ENCODE measurements at regions not wholly inside any gene's neighbourhood (a gene's known extent, or its start where the extent isn't known, plus 50 kb on each side); places are given as distances from the start of the nearest gene placed in this dataset.

DNA sequence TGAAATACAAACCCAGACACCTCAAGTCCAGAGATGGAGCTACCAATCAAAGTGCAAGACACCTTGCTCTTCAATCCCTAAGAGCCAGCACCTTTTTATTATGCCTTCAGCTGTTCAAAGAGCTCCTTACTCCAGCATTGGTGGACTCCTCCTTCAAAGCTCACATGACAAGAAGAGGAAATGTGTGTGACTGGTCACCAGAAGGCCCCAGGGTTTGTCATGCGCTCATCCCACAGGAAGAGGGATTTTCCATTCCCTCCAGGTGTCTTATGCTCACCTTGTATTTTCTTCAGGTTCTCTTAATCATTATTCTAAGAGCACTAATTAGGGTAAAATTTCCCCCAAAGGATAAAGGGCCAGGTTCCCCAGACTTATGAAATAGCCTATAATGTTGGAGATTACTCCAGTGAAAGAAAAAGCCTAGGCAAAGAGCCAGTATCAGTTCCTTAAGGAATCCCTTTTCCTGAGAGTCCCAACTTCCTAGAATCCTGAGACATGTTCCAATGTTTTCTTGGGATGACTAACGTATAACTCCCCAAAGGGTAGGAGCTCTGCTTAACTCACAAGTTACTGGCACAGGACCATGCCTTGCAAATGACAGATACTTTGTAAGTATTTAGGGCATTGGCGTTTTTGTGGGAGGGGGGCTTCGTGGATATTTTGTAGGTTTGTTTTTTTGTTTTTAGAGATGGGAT is 56.9 kb upstream of the SOX9 start:
- H3K36me3 Mint-ChIP-seq: no peaks in the 10 kb centered on the region
- Histone ChIP-seq H3K27ac (ENCODE audit: insufficient read depth, low read length, poor library complexity, severe bottlenecking) (no peak overlapping the region), H3K4me3 (ENCODE audit: low read depth, low read length) (no peak overlapping the region), H3K9me3 (ENCODE audit: control insufficient read depth in 2 of 2, low read length in 2 of 2) (no peaks in the 10 kb centered on the region), H3K27me3 (ENCODE audit: control insufficient read depth, insufficient read depth, low read length) (no peaks in the 10 kb centered on the region), H3K36me3 (ENCODE audit: control insufficient read depth, insufficient read depth, low read length) (no peaks in the 10 kb centered on the region), H3K4me1 (ENCODE audit: control insufficient read depth, insufficient read depth, low read length, poor library complexity, severe bottlenecking) (no peaks in the 10 kb centered on the region)
- H3K27me3 Mint-ChIP-seq: no peaks in the 10 kb centered on the region
- ATAC-seq (ENCODE audit: low read depth in 2 of 2): no peak
- no peak overlapping the region for H3K27ac Mint-ChIP-seq
- peaks cover 0 to 10% (median 2%) of the 10 kb centered on the region in 7 donors for H3K9me3 Mint-ChIP-seq
- DNase-seq: no peak
- H3K4me3 Mint-ChIP-seq: no peak overlapping the region
- H3K4me1 Mint-ChIP-seq: no peaks in the 10 kb centered on the region

DNA sequence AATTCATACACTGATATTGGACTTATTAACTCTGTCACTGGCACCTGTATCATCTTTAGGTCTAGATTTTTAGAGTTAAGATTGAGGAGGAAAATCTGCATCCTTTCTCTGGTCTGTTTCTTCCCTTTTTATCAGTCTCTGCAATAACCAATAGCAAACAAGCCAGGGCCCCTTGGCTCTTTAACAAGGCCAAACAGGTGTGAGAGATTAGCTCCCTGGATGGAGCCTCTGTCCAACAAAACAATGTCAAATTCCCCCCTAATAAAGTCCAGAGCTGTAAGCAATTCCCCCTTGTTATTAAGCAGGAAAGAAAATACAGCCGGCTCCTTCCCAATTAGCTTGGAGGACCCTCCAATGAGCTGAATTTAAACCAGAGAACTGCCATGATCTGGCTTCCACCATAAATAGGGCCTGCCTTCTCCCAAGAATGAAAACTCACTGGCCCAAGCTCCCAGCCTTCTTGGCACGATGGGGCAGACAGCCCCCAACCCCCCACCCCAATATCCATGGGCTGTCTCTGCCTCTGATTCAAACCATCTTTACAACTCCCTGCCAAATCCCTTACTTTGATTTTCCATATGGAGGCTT is 56.1 kb upstream of the SOX9 start:
- Histone ChIP-seq H3K36me3 (ENCODE audit: control insufficient read depth, insufficient read depth, low read length) (no peaks in the 10 kb centered on the region), H3K27ac (ENCODE audit: insufficient read depth, low read length, poor library complexity, severe bottlenecking) (no peak overlapping the region), H3K9me3 (ENCODE audit: control insufficient read depth in 2 of 2, low read length in 2 of 2) (no peaks in the 10 kb centered on the region), H3K4me1 (ENCODE audit: control insufficient read depth, insufficient read depth, low read length, poor library complexity, severe bottlenecking) (no peaks in the 10 kb centered on the region), H3K27me3 (ENCODE audit: control insufficient read depth, insufficient read depth, low read length) (no peaks in the 10 kb centered on the region), H3K4me3 (ENCODE audit: low read depth, low read length) (no peak overlapping the region)
- Mint-ChIP-seq H3K27me3 (no peaks in the 10 kb centered on the region), H3K4me3 (no peak overlapping the region), H3K9me3 (peaks cover 0 to 10% (median 2%) of the 10 kb centered on the region in 7 donors), H3K36me3 (no peaks in the 10 kb centered on the region), H3K4me1 (no peaks in the 10 kb centered on the region), H3K27ac (no peak overlapping the region)
- DNase-seq (no peak), ATAC-seq (ENCODE audit: low read depth in 2 of 2) (no peak)

- no peak overlapping the region for H3K27ac Mint-ChIP-seq
- DNase-seq (no peak), ATAC-seq (ENCODE audit: low read depth in 2 of 2) (no peak)
- H3K27me3 Mint-ChIP-seq: no peaks in the 10 kb centered on the region
- peaks cover 0 to 10% (median 2%) of the 10 kb centered on the region in 7 donors for H3K9me3 Mint-ChIP-seq
- no peaks in the 10 kb centered on the region for H3K4me1 Mint-ChIP-seq
- no peak overlapping the region for H3K4me3 Mint-ChIP-seq
- H3K4me3 ChIP-seq (ENCODE audit: low read depth, low read length): no peak overlapping the region
- no peaks in the 10 kb centered on the region for H3K9me3 ChIP-seq (ENCODE audit: control insufficient read depth in 2 of 2, low read length in 2 of 2)
- no peaks in the 10 kb centered on the region for H3K36me3 ChIP-seq (ENCODE audit: control insufficient read depth, insufficient read depth, low read length)
- H3K36me3 Mint-ChIP-seq: no peaks in the 10 kb centered on the region
- H3K27ac ChIP-seq (ENCODE audit: insufficient read depth, low read length, poor library complexity, severe bottlenecking): no peak overlapping the region
- H3K27me3 ChIP-seq (ENCODE audit: control insufficient read depth, insufficient read depth, low read length): no peaks in the 10 kb centered on the region
- H3K4me1 ChIP-seq (ENCODE audit: control insufficient read depth, insufficient read depth, low read length, poor library complexity, severe bottlenecking): no peaks in the 10 kb centered on the region
These were observed 55.3 kb upstream of the SOX9 start for GRCh38 chr17:72065556-72065955.

- H3K27ac ChIP-seq (ENCODE audit: insufficient read depth, low read length, poor library complexity, severe bottlenecking): no peak overlapping the region
- no peaks in the 10 kb centered on the region for H3K9me3 ChIP-seq (ENCODE audit: control insufficient read depth in 2 of 2, low read length in 2 of 2)
- no peaks in the 10 kb centered on the region for H3K27me3 Mint-ChIP-seq
- H3K36me3 ChIP-seq (ENCODE audit: control insufficient read depth, insufficient read depth, low read length): no peaks in the 10 kb centered on the region
- H3K4me3 Mint-ChIP-seq: no peak overlapping the region
- ATAC-seq (ENCODE audit: low read depth in 2 of 2): no peak
- H3K9me3 Mint-ChIP-seq: peaks cover 0 to 11% (median 2%) of the 10 kb centered on the region in 7 donors
- no peak overlapping the region for H3K4me3 ChIP-seq (ENCODE audit: low read depth, low read length)
- no peaks in the 10 kb centered on the region for H3K4me1 Mint-ChIP-seq
- no peaks in the 10 kb centered on the region for H3K27me3 ChIP-seq (ENCODE audit: control insufficient read depth, insufficient read depth, low read length)
- H3K36me3 Mint-ChIP-seq: no peaks in the 10 kb centered on the region
- H3K4me1 ChIP-seq (ENCODE audit: control insufficient read depth, insufficient read depth, low read length, poor library complexity, severe bottlenecking): no peaks in the 10 kb centered on the region
- H3K27ac Mint-ChIP-seq: no peak overlapping the region
- no peak for DNase-seq
These were observed 52.2 kb upstream of the SOX9 start for GRCh38 chr17:72068643-72069042.

GRCh38 chr17:72069586-72070202 is 51.1 kb upstream of the SOX9 start:
- no peaks in the 10 kb centered on the region for H3K27me3 Mint-ChIP-seq

More at GRCh38 chr17:72069586-72070202, 51.1 kb upstream of the SOX9 start:
- H3K36me3 Mint-ChIP-seq: no peaks in the 10 kb centered on the region
- H3K4me1 ChIP-seq (ENCODE audit: control insufficient read depth, insufficient read depth, low read length, poor library complexity, severe bottlenecking): no peaks in the 10 kb centered on the region
- no peak for DNase-seq
- H3K4me3 Mint-ChIP-seq: no peak overlapping the region
- H3K4me1 Mint-ChIP-seq: no peaks in the 10 kb centered on the region
- no peak for ATAC-seq (ENCODE audit: low read depth in 2 of 2)
- peaks cover 0 to 12% (median 2%) of the 10 kb centered on the region in 7 donors for H3K9me3 Mint-ChIP-seq
- H3K4me3 ChIP-seq (ENCODE audit: low read depth, low read length): no peak overlapping the region
- H3K27me3 ChIP-seq (ENCODE audit: control insufficient read depth, insufficient read depth, low read length): no peaks in the 10 kb centered on the region
- H3K9me3 ChIP-seq (ENCODE audit: control insufficient read depth in 2 of 2, low read length in 2 of 2): no peaks in the 10 kb centered on the region
- no peaks in the 10 kb centered on the region for H3K36me3 ChIP-seq (ENCODE audit: control insufficient read depth, insufficient read depth, low read length)
- no peak overlapping the region for H3K27ac ChIP-seq (ENCODE audit: insufficient read depth, low read length, poor library complexity, severe bottlenecking)
- H3K27ac Mint-ChIP-seq: no peak overlapping the region
